Astrocyte (in vitro differentiated cells and primary cell): ENCODE measurements at regions not wholly inside any gene's neighbourhood (a gene's known extent, or its start where the extent isn't known, plus 50 kb on each side); places are given as distances from the start of the nearest gene placed in this dataset.

ENCODE experiments used
- CTCF ChIP-seq: IDR thresholded peaks from 2 replicates; pipeline ENCODE4 v1.5.1; 2011; ENCODE audit warnings: low read depth, mild to moderate bottlenecking, inconsistent platforms, low read length, moderate library complexity; ENCODE audit not compliant: insufficient read depth
- EZH2 ChIP-seq: IDR thresholded peaks from 2 replicates; pipeline ENCODE4 v1.6.1; 2012; ENCODE audit warnings: mild to moderate bottlenecking, low read length, inconsistent platforms; ENCODE audit not compliant: insufficient read depth

- TF ChIP-seq CTCF (no peak), EZH2 (no peak)
These were observed 315.4 kb downstream of the ALDH8A1 start for GRCh38 chr6:134634466-134634865.
